Heart left ventricle (tissue), 16 donors: ENCODE measurements at regions not wholly inside any gene's neighbourhood (a gene's known extent, or its start where the extent isn't known, plus 50 kb on each side); places are given as distances from the start of the nearest gene placed in this dataset.

Experiments used
- ATAC-seq, 4 donors: fragments of 200-7000 bp; cut with Tn5 transposase; one replicate each; pipeline ENCODE4 v1.9.1; 2020 to 2022; ENCODE audit warnings: moderate library complexity in 4 of 4, mild to moderate bottlenecking in 3 of 4, moderate number of reproducible peaks in 1 of 4
- DNase-seq, 5 donors: peaks; one replicate each; pipeline ENCODE4 v3.0.0-alpha.2; 2020
- H3K27ac ChIP-seq, 12 donors: fragments of 200-600 bp; sonication (generic) in 4 of 12; one replicate each; pipeline versions ENCODE4 v1.5.0 to v1.8.0; 2016 to 2022; ENCODE audit warnings: mild to moderate bottlenecking in 2 of 12
- H3K27me3 ChIP-seq, 9 donors: fragments of 200-600 bp; sonication (generic) in 2 of 9; one replicate each; pipeline versions ENCODE4 v1.5.1 to v1.8.0; 2016 to 2022; ENCODE audit warnings: mild to moderate bottlenecking in 3 of 9
- H3K36me3 ChIP-seq, 9 donors: fragments of 200-600 bp; sonication (generic) in 2 of 9; one replicate each; pipeline versions ENCODE4 v1.5.0 to v1.8.0; 2018 to 2022; ENCODE audit warnings: mild to moderate bottlenecking in 2 of 9
- H3K4me1 ChIP-seq, 12 donors: fragments of 200-600 bp; sonication (generic) in 4 of 12; one replicate each; pipeline versions ENCODE4 v1.5.0 to v1.8.0; 2016 to 2022; ENCODE audit warnings: mild to moderate bottlenecking in 3 of 12
- H3K4me3 ChIP-seq, 12 donors: fragments of 200-600 bp; sonication (generic) in 4 of 12; one replicate each; pipeline versions ENCODE4 v1.5.0 to v1.8.0; 2017 to 2022; ENCODE audit warnings: mild to moderate bottlenecking in 9 of 12, moderate library complexity in 4 of 12
- H3K9me3 ChIP-seq, 12 donors: fragments of 200-600 bp; sonication (generic) in 4 of 12; one replicate each; pipeline versions ENCODE4 v1.5.0 to v1.8.0; 2016 to 2022; ENCODE audit warnings: mild to moderate bottlenecking in 1 of 12
- POLR2A ChIP-seq, 2 donors: fragments of 450-650 bp; IDR thresholded peaks; one replicate each; pipeline ENCODE4 v1.6.1; 2017; ENCODE audit warnings: antibody characterized with exemption in 2 of 2, mild to moderate bottlenecking in 2 of 2, moderate library complexity in 2 of 2
- WGBS, 4 donors: extraction: QIAGEN DNeasy Blood & Tissue Kit in 2 of 4; methylation state at CpG; one replicate each; pipeline versions ENCODE4 v1.1.5 to v1.1.7; 2013 to 2018; 5-methylcytosine and 5-hydroxymethylcytosine counted together
- intact Hi-C, 10 donors: fragments of 100-400 bp; cut with DNase I; formaldehyde crosslinking; loops; one replicate each; pipeline versions ENCODE4 v1.11.1 to v1.14.2; 2022
- TF ChIP-seq, protein P1 (sequence below), 12 donors: fragments of 200-600 bp; sonication (generic) in 4 of 12; IDR thresholded peaks; one replicate each; pipeline versions ENCODE4 v1.5.0 to v1.8.0; 2018 to 2022; ENCODE audit warnings: antibody characterized with exemption in 12 of 12, mild to moderate bottlenecking in 5 of 12
- donor health status: ischemic (EF 13 %, LVEDD 7.1; RV severe dilation, severe dysfunction).
- donor health status: healthy with polysubstance abuse.
- donor health status: DM: no; HTN: yes; CAD: no.
- donor health status: DM: no; HTN: no; CAD: no.
- donor health status: ischemic (EF 25% LVEDD 6.9; RV normal size, moderate dysfunction).
- donor health status: ischemic (EF 25% LVEDD 5.7; RV mildly dilated, moderate dysfunction).
- donor health status: healthy.
- donor health status: DM: yes; HTN: yes; CAD: no.
- donor health status: ischemic (EF 35%, LVEDD 5.7; RV mildly dilated, moderate dysfunction).
- donor health status: nonischemic (EF 11% LVEDD 7.7; RV severe dilation, severe dysfunction).
- donor health status: DM: yes; HTN: yes; CAD: no.
- donor health status: PGD.
- donor health status: ischemic (EF 29% LVEDD 5.4; RV normal size, mild dysfunction).
- donor health status: nonischemic (EF 23%, LVEDD 6.1; RV moderate dilation, normal function).

DNA sequence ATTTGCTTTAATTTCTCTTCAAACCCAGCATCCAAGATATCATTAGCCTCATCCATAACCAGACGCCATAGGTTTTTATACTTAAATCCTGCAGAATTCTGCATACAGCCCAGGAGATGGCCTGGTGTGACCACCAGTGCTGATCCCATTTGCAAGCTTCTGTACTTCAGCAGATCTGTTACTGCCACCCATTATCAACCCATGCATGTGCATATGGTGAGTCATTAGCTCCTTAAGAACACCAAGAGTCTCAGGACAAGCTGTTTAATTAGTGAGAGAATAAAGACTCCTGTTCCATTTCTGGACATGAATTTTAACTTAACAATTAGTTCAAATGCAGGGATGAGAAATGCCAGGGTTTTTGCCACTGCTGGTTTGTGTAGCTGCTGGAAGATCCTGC lies 110.7 kb upstream of the TANK start:
- H3K27ac ChIP-seq: no peak overlapping the region

DNA sequence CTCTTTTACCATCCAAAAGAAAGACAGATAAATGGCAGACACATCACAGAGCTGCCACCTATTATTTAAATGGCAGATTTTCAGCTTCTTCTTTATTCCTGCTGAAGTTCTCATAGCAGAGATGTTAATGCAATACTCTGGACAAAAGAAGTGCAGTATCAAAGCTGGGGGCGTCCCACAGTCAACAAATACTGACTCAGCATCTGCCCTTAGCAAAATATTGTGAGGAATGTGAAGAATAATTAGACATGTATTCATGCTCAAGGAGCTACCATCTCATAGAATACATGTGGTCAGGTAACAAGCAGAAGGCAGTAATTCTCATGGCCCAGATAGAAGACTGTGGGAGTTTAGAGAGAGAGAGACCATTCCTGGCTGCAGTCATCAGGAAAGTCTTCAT lies 108.0 kb upstream of the TANK start:
- Histone ChIP-seq H3K27ac (no peak overlapping the region), H3K9me3 (peaks cover 0 to 3% (median 0%) of the 10 kb centered on the region in 12 donors), H3K27me3 (peaks cover 0 to 25% (median 0%) of the 10 kb centered on the region in 9 donors), H3K36me3 (no peaks in the 10 kb centered on the region), H3K4me1 (no peaks in the 10 kb centered on the region), H3K4me3 (no peak overlapping the region)
- intact Hi-C loops: no loop called here
- 86 to 91% (median 90%) methylated on average over 1 of the region's 1 CpG for WGBS, 4 donors
- ATAC-seq (no peak), DNase-seq (no peak)
- TF ChIP-seq POLR2A (IDR thresholded peaks at IDR 0.05): no peak
- TF ChIP-seq, protein P1, sequence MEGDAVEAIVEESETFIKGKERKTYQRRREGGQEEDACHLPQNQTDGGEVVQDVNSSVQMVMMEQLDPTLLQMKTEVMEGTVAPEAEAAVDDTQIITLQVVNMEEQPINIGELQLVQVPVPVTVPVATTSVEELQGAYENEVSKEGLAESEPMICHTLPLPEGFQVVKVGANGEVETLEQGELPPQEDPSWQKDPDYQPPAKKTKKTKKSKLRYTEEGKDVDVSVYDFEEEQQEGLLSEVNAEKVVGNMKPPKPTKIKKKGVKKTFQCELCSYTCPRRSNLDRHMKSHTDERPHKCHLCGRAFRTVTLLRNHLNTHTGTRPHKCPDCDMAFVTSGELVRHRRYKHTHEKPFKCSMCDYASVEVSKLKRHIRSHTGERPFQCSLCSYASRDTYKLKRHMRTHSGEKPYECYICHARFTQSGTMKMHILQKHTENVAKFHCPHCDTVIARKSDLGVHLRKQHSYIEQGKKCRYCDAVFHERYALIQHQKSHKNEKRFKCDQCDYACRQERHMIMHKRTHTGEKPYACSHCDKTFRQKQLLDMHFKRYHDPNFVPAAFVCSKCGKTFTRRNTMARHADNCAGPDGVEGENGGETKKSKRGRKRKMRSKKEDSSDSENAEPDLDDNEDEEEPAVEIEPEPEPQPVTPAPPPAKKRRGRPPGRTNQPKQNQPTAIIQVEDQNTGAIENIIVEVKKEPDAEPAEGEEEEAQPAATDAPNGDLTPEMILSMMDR (IDR thresholded peaks at IDR 0.05): no peak

More for the DNA sequence above, 110.7 kb upstream of the TANK start:
- Histone ChIP-seq H3K9me3 (no peaks in the 10 kb centered on the region), H3K27me3 (peaks cover 0 to 25% (median 0%) of the 10 kb centered on the region in 9 donors), H3K4me1 (no peaks in the 10 kb centered on the region), H3K36me3 (no peaks in the 10 kb centered on the region), H3K4me3 (no peak overlapping the region)
- DNase-seq (no peak), ATAC-seq (no peak)
- no peak for TF ChIP-seq POLR2A (IDR thresholded peaks at IDR 0.05)
- TF ChIP-seq, protein P1 (IDR thresholded peaks at IDR 0.05): no peak
- intact Hi-C loops: no loop called here
- 79 to 88% (median 81%) methylated on average over 1 of the region's 1 CpG for WGBS, 4 donors

DNA sequence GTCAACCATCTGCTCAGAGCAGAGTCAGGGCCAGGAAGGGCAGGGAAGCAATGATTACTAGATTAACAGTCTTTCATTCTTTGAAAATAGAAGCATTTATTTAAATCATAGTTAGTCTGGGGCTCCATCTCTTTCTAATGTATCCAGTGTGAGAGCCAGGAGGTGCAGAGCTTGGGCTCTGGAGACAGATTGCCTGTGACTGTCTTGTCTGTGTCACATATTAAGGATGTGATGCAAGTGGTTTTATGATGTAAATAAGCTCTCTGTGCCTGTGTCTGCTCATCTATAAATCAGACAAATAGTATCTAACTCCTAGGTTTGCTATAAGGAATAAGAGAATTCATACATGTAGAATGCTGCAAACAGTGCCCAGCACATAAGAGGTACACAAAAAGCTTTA lies 104.9 kb upstream of the TANK start:
- H3K9me3 ChIP-seq: peaks cover 0 to 3% (median 0%) of the 10 kb centered on the region in 12 donors
- H3K4me1 ChIP-seq: no peaks in the 10 kb centered on the region
- DNase-seq (no peak), ATAC-seq (no peak)
- peaks cover 0 to 8% (median 0%) of the 10 kb centered on the region in 9 donors for H3K27me3 ChIP-seq
- no peaks in the 10 kb centered on the region for H3K36me3 ChIP-seq
- H3K4me3 ChIP-seq: no peak overlapping the region
- intact Hi-C loops: no loop called here
- no peak overlapping the region for H3K27ac ChIP-seq
- no peak for TF ChIP-seq POLR2A (IDR thresholded peaks at IDR 0.05)
- TF ChIP-seq, protein P1 (IDR thresholded peaks at IDR 0.05): no peak

DNA sequence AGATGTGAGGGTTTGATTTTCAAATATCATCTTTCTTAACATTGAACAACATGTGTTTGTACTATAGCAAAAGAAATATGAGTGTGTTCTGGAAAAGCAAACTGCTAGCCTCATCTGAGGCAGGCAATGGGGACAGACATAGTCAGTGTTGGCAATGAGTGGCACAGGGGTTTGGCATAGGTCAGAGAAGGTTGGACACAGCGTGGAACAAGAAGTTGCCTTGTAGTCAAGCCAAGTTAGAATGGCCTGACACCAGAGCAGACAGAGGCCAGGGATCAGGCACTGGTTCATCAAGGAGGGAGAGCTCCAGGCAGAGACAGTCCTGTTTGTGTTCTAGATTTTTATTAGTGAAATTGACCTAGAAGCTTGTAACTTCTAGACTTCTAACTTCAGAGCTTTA lies 100.8 kb upstream of the TANK start:
- Histone ChIP-seq H3K9me3 (peaks cover 0 to 3% (median 0%) of the 10 kb centered on the region in 12 donors), H3K4me1 (peaks cover 0 to 9% (median 0%) of the 10 kb centered on the region in 12 donors), H3K4me3 (no peak overlapping the region), H3K27ac (no peak overlapping the region), H3K27me3 (no peaks in the 10 kb centered on the region), H3K36me3 (no peaks in the 10 kb centered on the region)
- intact Hi-C loops: no loop called here
- ATAC-seq (peak; percentile 84 to 91 (median 85)), DNase-seq (peak in 3 of 5 donors; percentile 20 to 47 (median 40))
- WGBS, 4 donors: 47 to 59% (median 54%) methylated on average over 1 of the region's 1 CpG
- TF ChIP-seq, protein P1 (IDR thresholded peaks at IDR 0.05): no peak
- TF ChIP-seq POLR2A (IDR thresholded peaks at IDR 0.05): no peak
